Stimulated activated CD4-positive, alpha-beta T cell treated with anti-CD3 and anti-CD28 coated beads, Interleukin-1b, Interleukin-23, amount 100 ng/mL, for 24 hours (primary cell): ENCODE measurements at regions not wholly inside any gene's neighbourhood (a gene's known extent, or its start where the extent isn't known, plus 50 kb on each side); places are given as distances from the start of the nearest gene placed in this dataset.

Experiments
- DNase-seq, 4 experiments: peaks; one replicate each; pipeline ENCODE4 v3.0.0-alpha.2; 2020; ENCODE audit warnings: low read depth in 4 of 4, low spot score in 1 of 4

GRCh38 chr21:37967036-37967435, 50.8 kb upstream of the KCNJ6 start:
- DNase-seq, result no peak

GRCh38 chr21:37968744-37969143, 52.5 kb upstream of the KCNJ6 start:
- DNase-seq, result no peak

GRCh38 chr21:37970548-37970947, 54.3 kb upstream of the KCNJ6 start:
- no peak for DNase-seq

- no peak for DNase-seq
Observed at GRCh38 chr21:37971390-37971950, 55.2 kb upstream of the KCNJ6 start.

GRCh38 chr21:37974081-37974480, 57.8 kb upstream of the KCNJ6 start:
- DNase-seq, result no peak

GRCh38 chr21:37982496-37983318, 66.5 kb upstream of the KCNJ6 start:
- DNase-seq, result no peak

- DNase-seq, result no peak
Observed at GRCh38 chr21:37983336-37984095, 67.3 kb upstream of the KCNJ6 start.

- no peak for DNase-seq
Observed at GRCh38 chr21:37984416-37984815, 68.2 kb upstream of the KCNJ6 start.

GRCh38 chr21:37986000-37986399, 69.7 kb upstream of the KCNJ6 start:
- no peak for DNase-seq

GRCh38 chr21:37986751-37987399, 70.6 kb upstream of the KCNJ6 start:
- DNase-seq, result no peak

GRCh38 chr21:37987668-37988067, 71.4 kb upstream of the KCNJ6 start:
- DNase-seq, result no peak

- DNase-seq, result no peak
Observed at GRCh38 chr21:37993071-37993470, 76.8 kb upstream of the KCNJ6 start.

- DNase-seq, result no peak
Observed at GRCh38 chr21:37994211-37994610, 78.0 kb upstream of the KCNJ6 start.

GRCh38 chr21:38012672-38013071, 96.4 kb upstream of the KCNJ6 start:
- DNase-seq, result no peak

- DNase-seq, result no peak
Observed at GRCh38 chr21:38013741-38014140, 97.5 kb upstream of the KCNJ6 start.

- DNase-seq, result no peak
Observed at GRCh38 chr21:38014298-38014697, 98.0 kb upstream of the KCNJ6 start.

- no peak for DNase-seq
Observed at GRCh38 chr21:38027901-38028498, 111.7 kb upstream of the KCNJ6 start.

GRCh38 chr21:38032082-38032801, 116.0 kb upstream of the KCNJ6 start:
- no peak for DNase-seq

GRCh38 chr21:38036016-38036415, 119.8 kb upstream of the KCNJ6 start:
- DNase-seq, result no peak

GRCh38 chr21:38037416-38037815, 121.2 kb upstream of the KCNJ6 start:
- no peak for DNase-seq

- DNase-seq, result no peak
Observed at GRCh38 chr21:38039369-38039768, 123.1 kb upstream of the KCNJ6 start.
